ENCODE measurements at regions not wholly inside any gene's neighbourhood (a gene's known extent, or its start where the extent isn't known, plus 50 kb on each side); places are given as distances from the start of the nearest gene placed in this dataset.

DNA sequence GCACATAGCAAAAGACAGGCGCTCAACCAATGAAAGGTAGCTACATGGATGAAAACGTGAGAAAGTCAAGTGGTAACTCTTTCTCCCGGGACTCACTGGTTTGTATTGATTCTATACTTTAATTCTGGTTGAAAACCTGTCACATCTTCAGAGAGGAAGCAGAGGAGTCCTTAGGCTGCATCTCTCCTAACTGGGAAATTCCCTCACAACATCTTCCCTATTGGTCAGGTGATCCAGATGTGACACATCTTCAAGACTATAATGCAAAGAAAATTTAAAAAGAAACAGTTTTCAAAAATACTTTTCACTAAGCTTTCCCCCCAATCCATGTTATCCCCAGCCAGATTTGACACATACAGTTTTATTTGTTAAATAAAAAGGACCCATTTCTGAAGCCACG is 62.7 kb upstream of the RCN1 start:
- TF ChIP-seq, protein P1, sequence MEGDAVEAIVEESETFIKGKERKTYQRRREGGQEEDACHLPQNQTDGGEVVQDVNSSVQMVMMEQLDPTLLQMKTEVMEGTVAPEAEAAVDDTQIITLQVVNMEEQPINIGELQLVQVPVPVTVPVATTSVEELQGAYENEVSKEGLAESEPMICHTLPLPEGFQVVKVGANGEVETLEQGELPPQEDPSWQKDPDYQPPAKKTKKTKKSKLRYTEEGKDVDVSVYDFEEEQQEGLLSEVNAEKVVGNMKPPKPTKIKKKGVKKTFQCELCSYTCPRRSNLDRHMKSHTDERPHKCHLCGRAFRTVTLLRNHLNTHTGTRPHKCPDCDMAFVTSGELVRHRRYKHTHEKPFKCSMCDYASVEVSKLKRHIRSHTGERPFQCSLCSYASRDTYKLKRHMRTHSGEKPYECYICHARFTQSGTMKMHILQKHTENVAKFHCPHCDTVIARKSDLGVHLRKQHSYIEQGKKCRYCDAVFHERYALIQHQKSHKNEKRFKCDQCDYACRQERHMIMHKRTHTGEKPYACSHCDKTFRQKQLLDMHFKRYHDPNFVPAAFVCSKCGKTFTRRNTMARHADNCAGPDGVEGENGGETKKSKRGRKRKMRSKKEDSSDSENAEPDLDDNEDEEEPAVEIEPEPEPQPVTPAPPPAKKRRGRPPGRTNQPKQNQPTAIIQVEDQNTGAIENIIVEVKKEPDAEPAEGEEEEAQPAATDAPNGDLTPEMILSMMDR (IDR thresholded peaks at IDR 0.05): no peak
- no peak for TF ChIP-seq POLR2A (IDR thresholded peaks at IDR 0.05)

Data from vagina (tissue), 2 donors.